GM19239 (cell line): ENCODE measurements at regions not wholly inside any gene's neighbourhood (a gene's known extent, or its start where the extent isn't known, plus 50 kb on each side); places are given as distances from the start of the nearest gene placed in this dataset.

Experiments used
- DNase-seq: peaks from one replicate; pipeline ENCODE4 v3.0.0; 2011; ENCODE audit warnings: low spot score; ENCODE audit not compliant: insufficient read length
- FAIRE-seq: peaks from 2 replicates; lab custom pipeline; 2011; peaks lifted over from hg19 to GRCh38; lab: Jason Lieb, UNC

DNA sequence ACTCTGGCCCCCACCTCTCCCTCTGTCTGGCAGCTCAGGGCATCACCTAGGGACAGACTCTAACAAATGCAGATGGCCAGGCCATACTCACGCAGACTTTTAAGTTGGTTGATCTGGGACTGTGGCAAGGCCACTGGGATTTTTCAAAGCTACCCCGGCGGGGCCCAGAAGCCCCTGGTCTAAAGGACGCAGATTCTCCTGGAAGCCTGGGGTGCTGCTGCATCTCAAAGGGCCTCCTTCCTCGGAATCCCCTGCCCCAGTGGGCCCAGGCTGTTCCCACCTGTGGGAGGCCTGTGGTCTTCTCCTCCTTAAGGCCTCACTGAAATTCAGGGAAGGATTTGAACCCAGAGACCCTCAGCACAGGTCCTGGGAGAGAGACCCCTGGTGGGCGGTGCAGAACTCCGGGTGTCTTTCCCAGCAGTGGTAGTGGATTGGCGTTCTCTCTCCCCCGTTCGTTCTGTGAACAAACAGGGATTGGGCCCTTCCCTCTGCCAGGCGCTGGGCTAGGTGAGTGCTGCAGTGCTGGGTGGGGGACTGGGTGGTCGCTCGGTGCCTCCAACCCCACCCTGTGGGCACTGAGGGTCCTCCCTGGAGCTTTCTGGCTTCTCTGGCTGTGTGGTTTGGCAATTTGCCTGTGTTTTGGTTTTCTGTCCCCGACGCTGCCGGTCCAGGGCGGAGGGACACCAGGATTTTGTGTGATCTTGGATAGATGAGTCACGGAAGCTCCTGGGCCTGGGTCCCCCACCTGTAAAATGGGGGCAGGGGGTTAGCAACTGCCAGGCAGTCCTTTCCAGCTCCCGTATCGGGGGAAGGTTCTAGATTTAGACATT, 160.5 kb upstream of the GSE1 start:
- FAIRE-seq, result no peak
- DNase-seq, result no peak

DNA sequence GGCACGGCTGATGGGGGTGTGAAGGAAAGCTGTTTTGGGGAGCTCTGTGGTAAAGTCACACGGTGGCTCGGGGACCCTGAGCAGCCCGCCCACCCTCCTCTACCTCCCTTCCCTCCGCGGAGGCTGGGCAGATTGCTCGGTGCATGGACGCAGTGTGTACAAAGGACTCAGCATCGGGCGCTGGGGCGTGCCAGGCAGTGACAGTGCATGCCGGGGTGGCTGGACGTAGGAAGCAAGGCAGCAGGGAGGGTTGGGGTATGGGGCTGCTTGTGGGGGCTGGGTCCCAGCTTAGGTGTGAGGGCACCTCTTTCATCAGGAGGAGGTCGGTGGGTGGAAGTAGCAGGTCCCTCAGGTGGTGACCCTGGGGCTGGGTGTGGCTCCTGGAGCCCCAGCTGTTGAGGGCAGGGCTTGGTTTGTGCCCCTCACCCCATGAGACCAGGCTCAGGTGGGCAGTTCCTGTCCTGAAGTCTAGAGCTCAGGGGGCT, 159.9 kb upstream of the GSE1 start:
- FAIRE-seq, result no peak

GRCh38 chr16:85453703-85454102, 159.4 kb upstream of the GSE1 start:
- FAIRE-seq, result no peak
- DNase-seq, result no peak

More for the DNA sequence above, 159.9 kb upstream of the GSE1 start:
- DNase-seq, result no peak

GRCh38 chr16:85454171-85454872, 158.8 kb upstream of the GSE1 start:
- DNase-seq (no peak), FAIRE-seq (no peak)

DNA sequence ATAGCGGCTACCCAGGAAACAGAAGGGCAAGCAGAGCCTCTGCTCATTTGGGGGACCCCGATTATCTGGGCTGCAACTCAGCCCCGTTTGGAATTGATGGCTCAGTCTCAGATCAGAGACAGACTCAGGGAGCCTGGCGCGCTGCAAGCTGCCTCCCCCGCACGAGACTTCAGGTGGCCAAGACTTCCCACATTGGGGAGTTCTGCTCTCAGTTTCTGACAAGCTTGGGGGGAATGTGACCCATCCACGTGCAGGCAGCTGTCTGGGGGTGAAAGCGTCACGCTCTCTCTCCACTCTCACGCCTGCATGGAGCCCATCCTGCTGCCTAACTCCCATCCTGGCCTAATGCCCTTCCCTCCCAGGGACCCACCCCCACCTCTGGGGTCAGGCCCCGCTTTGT, 157.6 kb upstream of the GSE1 start:
- FAIRE-seq (no peak), DNase-seq (no peak)

DNA sequence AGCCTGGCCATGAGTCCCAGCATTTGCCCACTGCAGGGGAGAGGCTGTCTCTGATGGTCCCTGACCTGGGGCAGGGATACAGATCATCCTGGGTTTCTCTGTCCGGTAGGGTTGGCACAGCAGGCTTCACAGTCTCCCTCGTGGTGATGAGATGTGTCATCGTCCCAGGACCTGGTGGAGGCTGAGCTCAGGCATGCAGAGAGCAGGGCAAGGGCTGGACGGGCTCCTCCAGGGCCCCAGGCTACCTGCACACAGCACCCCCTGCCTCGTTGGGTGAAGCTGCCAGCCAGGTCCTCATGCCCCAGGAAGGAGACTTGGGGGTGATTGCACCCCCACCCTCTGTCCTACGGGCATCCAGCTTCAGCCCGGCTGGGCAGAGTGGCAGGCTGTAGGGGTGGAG, 155.8 kb upstream of the GSE1 start:
- FAIRE-seq, result no peak
- no peak for DNase-seq

DNA sequence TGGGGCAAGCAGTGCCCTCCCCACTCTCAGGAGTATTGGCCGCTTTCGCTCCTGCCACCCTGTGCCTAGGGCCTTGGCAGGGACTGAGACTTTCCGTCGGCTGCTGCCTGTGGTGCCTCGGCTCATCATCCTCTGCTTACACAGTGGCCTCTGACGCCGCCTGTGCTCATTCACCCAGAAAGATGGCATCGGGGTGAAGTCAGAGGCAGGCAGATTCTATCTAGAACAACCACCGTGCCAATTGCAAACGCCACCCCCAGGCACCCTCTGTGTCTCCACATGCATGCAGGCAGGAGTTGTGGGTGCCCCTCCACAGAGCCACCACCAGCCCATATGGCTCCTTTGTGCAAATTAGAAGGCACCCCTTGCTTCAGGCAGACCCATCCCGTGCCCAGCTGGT, 154.2 kb upstream of the GSE1 start:
- DNase-seq, result no peak
- no peak for FAIRE-seq

DNA sequence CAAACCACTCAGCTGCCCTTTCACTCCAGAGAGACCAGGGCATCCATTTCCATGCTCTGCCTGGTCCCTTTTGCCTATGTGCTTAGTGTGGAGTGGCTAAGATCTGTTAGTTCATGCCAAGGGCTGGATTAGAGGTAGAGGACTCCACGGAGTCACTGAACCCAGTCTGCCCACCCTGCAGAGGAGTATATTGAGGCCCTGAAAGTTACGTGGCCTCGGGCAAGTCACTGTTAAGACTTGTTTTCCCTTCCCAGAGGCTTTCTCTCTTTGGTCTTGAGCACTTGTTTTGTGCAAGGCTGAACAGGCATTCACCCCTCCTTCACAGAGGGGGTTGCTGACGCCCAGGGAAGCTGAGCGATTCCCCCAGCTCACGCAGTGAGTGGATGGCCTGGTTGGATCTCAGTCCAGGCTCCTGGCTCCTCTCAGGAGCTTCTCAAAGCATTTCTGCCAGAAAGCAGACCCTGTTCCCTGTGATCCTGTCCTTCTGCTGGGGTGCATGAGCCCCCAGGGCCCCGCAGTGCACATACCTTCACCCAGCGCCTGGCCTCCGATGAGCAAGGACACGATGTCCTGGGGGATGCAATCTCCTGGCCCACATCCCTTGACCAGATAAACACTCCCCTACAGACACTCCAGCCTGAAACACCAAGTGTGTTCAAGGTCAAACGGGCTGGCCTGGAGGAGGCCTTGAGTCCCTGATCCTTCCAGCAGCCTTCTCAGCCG, 153.4 kb upstream of the GSE1 start:
- DNase-seq, result no peak
- FAIRE-seq, result no peak

GRCh38 chr16:85460252-85461021, 152.7 kb upstream of the GSE1 start:
- DNase-seq (no peak), FAIRE-seq (no peak)

GRCh38 chr16:85461022-85461813, 151.9 kb upstream of the GSE1 start:
- DNase-seq (no peak), FAIRE-seq (no peak)

- DNase-seq (no peak), FAIRE-seq (no peak)
These were observed 151.1 kb upstream of the GSE1 start for GRCh38 chr16:85461814-85462713.

GRCh38 chr16:85462714-85463611, 150.2 kb upstream of the GSE1 start:
- no peak for DNase-seq
- FAIRE-seq, result no peak

DNA sequence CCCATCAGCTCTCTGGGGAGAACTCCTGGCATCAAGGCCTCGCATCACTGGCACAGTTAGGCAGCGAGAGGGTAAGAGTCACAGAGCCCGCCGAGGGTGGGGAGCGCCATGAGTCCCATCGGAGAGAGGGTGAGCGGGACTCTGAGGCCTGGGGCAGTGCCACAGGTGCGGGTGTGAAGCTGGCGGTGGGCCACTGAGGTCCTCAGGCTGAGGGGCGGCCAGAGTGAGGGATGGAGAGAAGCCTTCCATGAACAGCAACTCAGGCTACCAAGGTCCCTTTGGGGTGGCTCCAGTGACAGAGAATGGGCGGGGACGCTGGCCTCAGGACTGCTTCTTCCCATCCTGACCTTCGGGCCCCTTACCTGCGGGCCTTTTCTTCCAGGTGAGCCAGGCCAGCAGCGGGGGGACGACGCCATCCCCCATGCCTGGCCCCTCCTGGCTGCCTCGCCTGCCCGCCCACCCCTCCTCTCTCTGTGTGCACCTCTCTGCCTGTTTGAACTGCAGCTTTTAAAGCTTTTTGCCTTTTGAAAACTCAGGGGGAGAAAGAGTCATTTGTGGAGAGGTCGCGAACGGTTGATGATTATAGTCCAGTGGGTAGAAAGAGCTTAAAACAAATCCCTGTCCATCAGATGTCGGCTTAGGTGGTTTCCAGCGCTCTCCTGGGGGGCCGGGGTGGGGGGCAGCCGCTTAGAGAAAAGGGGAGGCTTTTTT, 149.3 kb upstream of the GSE1 start:
- DNase-seq, result no peak
- no peak for FAIRE-seq

DNA sequence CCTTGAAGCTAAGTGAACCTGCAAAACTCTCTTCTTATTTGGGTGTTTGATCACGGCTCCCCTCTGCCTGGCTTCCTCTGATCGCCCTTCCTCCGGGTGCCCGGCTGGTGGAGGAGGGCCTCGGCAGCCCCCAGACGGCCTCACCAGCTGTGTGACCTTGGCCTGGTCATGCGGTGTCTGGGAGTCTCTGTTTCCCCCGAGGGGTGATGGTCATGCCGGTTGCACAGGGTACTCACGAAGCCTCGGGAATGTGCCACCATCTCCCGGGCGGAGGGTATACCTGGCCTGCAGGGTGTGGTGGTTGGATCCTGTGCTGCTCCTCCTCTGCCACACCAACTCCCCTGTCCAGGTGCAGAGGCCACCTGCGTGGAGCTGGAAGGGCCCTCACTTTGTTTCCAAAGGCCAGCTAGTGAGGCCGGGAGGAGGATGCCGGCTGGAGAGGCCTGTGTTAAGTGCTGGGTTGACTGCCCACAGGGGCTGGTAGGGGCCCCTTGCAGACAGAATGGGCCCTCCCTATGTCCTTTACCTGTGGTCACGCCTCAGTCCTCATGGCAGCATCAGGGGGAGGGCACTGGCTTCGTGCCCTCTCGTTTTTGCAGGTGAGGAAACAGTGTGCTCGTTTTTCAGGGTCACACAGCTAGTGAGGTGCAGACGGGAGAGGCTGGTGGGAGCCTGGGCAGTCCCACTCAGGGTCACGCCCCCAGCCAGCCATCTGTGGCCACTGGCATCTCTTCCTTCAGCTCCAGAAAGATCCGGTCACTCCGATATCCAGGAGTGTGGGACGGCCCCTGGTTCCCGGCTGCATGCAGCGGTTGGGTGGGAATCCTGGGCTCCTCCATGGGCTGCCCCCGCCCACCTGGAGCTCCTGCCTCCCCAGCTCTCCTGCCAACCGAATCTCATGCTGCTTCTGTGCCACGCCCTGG, 148.5 kb upstream of the GSE1 start:
- no peak for DNase-seq
- FAIRE-seq, result no peak

DNA sequence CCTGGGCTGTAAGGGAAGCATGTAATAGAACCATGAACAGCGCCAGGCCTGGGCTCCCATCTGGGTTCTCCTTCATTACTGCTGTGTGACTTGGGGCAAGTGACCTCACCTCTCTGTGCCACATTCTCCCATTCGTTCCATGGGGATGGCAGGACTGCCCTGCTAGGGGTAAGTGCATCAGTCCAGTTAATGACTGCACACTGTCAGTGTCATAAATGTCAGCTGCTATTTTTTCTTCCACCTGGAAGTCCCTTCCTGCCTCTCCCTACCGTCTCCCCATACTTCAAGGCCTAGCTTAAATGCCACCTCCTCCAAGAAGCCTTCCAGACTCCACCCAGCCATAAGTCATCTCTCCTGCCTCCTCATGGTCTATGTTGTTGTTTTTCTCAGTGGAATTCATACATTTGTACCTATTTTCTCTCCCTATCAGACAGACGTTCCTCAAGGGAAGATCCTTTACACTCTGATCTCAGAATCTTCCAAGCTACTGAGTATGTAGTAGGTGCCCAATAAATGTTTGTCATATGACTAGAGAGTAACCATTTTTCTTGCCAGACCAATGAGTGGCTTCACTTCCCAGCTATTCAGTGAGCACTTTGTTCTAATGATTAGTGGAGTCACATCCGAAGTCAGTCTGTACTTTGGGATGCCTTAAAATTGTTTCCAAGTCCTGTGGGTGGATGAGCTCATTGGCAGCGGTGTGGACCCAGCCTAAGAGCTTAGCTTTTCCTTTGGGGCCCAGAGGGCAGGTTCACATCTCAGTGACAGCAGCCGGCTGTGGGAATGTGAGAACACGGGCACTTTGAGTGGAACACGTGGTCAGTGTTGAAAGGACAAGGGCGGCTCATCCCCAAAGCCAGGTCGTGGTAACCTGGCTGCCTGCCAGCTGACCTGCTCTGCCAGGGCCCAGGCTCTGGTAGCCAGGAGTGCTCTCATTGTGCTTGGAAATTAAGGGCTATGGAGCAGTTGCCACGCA, 147.5 kb upstream of the GSE1 start:
- DNase-seq, result no peak
- FAIRE-seq, result no peak
